Transverse colon (tissue), 4 donors: ENCODE measurements at regions not wholly inside any gene's neighbourhood (a gene's known extent, or its start where the extent isn't known, plus 50 kb on each side); places are given as distances from the start of the nearest gene placed in this dataset.

Experiments used
- POLR2AphosphoS5 ChIP-seq, 3 donors: sonication (generic); formaldehyde crosslinking; IDR thresholded peaks; one replicate each; pipeline ENCODE4 v1.6.1; 2016; ENCODE audit warnings: antibody characterized with exemption in 3 of 3
- TF ChIP-seq, protein P1 (sequence below), 5 experiments: fragments of 200-600 bp in 3 of 5; fragments of 450-650 bp in 2 of 5; sonication (generic) in 3 of 5; IDR thresholded peaks; 1 replicate in 2 of 5; 2 replicates in 3 of 5; pipeline ENCODE4 v1.5.1; 2016 to 2017; ENCODE audit warnings: antibody characterized with exemption in 5 of 5, inconsistent platforms in 3 of 5, mild to moderate bottlenecking in 2 of 5, moderate library complexity in 1 of 5

DNA sequence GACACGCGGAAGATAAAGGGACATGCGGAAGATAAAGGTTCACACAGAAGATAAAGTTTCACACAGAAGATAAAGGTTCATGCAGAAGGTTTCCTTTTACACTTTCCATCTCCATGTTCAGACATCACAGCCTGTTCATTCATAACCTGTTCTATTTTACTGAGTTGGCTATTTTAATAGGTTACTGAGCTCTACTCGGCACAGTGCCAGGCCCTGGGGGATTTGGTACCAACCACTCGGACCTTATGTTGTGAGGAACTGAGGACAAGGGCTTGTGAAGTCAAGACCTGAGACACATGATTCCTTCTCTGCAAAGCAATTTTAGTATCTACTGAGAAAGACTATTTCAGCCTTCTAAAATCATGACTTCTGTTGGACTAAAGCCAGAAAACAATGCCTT is 75.0 kb upstream of the ALKAL2 start:
- TF ChIP-seq, protein P1, sequence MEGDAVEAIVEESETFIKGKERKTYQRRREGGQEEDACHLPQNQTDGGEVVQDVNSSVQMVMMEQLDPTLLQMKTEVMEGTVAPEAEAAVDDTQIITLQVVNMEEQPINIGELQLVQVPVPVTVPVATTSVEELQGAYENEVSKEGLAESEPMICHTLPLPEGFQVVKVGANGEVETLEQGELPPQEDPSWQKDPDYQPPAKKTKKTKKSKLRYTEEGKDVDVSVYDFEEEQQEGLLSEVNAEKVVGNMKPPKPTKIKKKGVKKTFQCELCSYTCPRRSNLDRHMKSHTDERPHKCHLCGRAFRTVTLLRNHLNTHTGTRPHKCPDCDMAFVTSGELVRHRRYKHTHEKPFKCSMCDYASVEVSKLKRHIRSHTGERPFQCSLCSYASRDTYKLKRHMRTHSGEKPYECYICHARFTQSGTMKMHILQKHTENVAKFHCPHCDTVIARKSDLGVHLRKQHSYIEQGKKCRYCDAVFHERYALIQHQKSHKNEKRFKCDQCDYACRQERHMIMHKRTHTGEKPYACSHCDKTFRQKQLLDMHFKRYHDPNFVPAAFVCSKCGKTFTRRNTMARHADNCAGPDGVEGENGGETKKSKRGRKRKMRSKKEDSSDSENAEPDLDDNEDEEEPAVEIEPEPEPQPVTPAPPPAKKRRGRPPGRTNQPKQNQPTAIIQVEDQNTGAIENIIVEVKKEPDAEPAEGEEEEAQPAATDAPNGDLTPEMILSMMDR (IDR thresholded peaks at IDR 0.05) = no peak
- no peak for TF ChIP-seq POLR2AphosphoS5 (IDR thresholded peaks at IDR 0.05)
